ENCODE measurements at regions not wholly inside any gene's neighbourhood (a gene's known extent, or its start where the extent isn't known, plus 50 kb on each side); places are given as distances from the start of the nearest gene placed in this dataset.

DNA sequence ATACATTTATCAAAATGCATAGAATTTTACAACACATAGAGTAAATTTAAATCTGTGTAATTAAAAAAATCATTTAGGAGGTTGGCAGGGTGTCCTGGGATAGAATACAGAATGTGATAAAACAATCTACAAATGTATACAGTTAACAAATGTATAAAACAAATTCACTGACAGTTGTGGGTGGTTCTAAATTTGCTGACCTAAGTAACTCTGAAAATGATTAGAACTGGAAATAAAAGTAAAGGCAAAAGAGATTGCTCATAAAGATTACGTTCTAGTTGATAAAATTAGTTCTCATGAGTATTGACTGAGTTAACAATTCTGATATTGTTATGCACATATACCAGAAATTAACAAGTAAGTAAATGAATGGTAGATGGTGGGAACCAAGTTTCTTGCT lies 1827.3 kb upstream of the FLRT2 start:
- TF ChIP-seq, protein P1, sequence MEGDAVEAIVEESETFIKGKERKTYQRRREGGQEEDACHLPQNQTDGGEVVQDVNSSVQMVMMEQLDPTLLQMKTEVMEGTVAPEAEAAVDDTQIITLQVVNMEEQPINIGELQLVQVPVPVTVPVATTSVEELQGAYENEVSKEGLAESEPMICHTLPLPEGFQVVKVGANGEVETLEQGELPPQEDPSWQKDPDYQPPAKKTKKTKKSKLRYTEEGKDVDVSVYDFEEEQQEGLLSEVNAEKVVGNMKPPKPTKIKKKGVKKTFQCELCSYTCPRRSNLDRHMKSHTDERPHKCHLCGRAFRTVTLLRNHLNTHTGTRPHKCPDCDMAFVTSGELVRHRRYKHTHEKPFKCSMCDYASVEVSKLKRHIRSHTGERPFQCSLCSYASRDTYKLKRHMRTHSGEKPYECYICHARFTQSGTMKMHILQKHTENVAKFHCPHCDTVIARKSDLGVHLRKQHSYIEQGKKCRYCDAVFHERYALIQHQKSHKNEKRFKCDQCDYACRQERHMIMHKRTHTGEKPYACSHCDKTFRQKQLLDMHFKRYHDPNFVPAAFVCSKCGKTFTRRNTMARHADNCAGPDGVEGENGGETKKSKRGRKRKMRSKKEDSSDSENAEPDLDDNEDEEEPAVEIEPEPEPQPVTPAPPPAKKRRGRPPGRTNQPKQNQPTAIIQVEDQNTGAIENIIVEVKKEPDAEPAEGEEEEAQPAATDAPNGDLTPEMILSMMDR (IDR thresholded peaks at IDR 0.05; ENCODE audit: low read length), result no peak
- TF ChIP-seq EZH2 (IDR thresholded peaks at IDR 0.05; ENCODE audit: borderline replicate concordance, low read length), result no peak
